GM19455 (cell line): ENCODE measurements at regions not wholly inside any gene's neighbourhood (a gene's known extent, or its start where the extent isn't known, plus 50 kb on each side); places are given as distances from the start of the nearest gene placed in this dataset.

Source experiments
- ATAC-seq: cut with Tn5 transposase; IDR thresholded peaks from one replicate; pipeline ENCODE4 v1.9.1; 2021; ENCODE audit not compliant: unreplicated experiment

- no peak for ATAC-seq
Observed at GRCh38 chr7:131197920-131198615, 129.6 kb upstream of the MKLN1 start.

- ATAC-seq = no peak
Observed at GRCh38 chr7:131202451-131202850, 125.2 kb upstream of the MKLN1 start.

- no peak for ATAC-seq
Observed at GRCh38 chr7:131203291-131203976, 124.2 kb upstream of the MKLN1 start.

- no peak for ATAC-seq
Observed at GRCh38 chr7:131208777-131209176, 118.9 kb upstream of the MKLN1 start.

GRCh38 chr7:131210618-131211017 is 117.1 kb upstream of the MKLN1 start:
- no peak for ATAC-seq

- ATAC-seq = no peak
Observed at GRCh38 chr7:131211500-131211899, 116.2 kb upstream of the MKLN1 start.

- ATAC-seq = no peak
Observed at GRCh38 chr7:131212114-131212513, 115.6 kb upstream of the MKLN1 start.

GRCh38 chr7:131218727-131219128 is 108.9 kb upstream of the MKLN1 start:
- peak; percentile 61 for ATAC-seq

- ATAC-seq = no peak
Observed at GRCh38 chr7:131219312-131220041, 108.2 kb upstream of the MKLN1 start.

- ATAC-seq = no peak
Observed at GRCh38 chr7:131221061-131221460, 106.6 kb upstream of the MKLN1 start.

- no peak for ATAC-seq
Observed at GRCh38 chr7:131222171-131222570, 105.5 kb upstream of the MKLN1 start.

- ATAC-seq = no peak
Observed at GRCh38 chr7:131223151-131223550, 104.5 kb upstream of the MKLN1 start.

- no peak for ATAC-seq
Observed at GRCh38 chr7:131224996-131225395, 102.7 kb upstream of the MKLN1 start.

- ATAC-seq = no peak
Observed at GRCh38 chr7:131225619-131226513, 101.8 kb upstream of the MKLN1 start.

- no peak for ATAC-seq
Observed at GRCh38 chr7:131226514-131226865, 101.2 kb upstream of the MKLN1 start.

GRCh38 chr7:131231381-131232220 is 96.1 kb upstream of the MKLN1 start:
- peak; percentile 79 for ATAC-seq

GRCh38 chr7:131232768-131233167 is 94.9 kb upstream of the MKLN1 start:
- ATAC-seq = no peak

- no peak for ATAC-seq
Observed at GRCh38 chr7:131233193-131233592, 94.5 kb upstream of the MKLN1 start.

- no peak for ATAC-seq
Observed at GRCh38 chr7:131234719-131235488, 92.8 kb upstream of the MKLN1 start.
